ENCODE measurements at regions not wholly inside any gene's neighbourhood (a gene's known extent, or its start where the extent isn't known, plus 50 kb on each side); places are given as distances from the start of the nearest gene placed in this dataset.

- Histone ChIP-seq H3K4me3 (ENCODE audit: low read length) (no peak overlapping the region), H3K36me3 (ENCODE audit: control insufficient read depth, insufficient read depth, low read length) (no peaks in the 10 kb centered on the region), H3K4me1 (ENCODE audit: control insufficient read depth, insufficient read depth, low read length) (no peaks in the 10 kb centered on the region), H3K27ac (ENCODE audit: low read depth, low read length) (no peak overlapping the region), H3K9ac (ENCODE audit: low read length) (no peak overlapping the region), H3K27me3 (ENCODE audit: control insufficient read depth, insufficient read depth, low read length) (no peaks in the 10 kb centered on the region)
Measured at GRCh38 chr2:149720615-149721014, 133.0 kb upstream of the MMADHC start.

GRCh38 chr2:149719695-149720094 is 132.1 kb upstream of the MMADHC start:
- no peak overlapping the region for H3K9ac ChIP-seq (ENCODE audit: low read length)
- no peaks in the 10 kb centered on the region for H3K27me3 ChIP-seq (ENCODE audit: control insufficient read depth, insufficient read depth, low read length)
- no peak overlapping the region for H3K4me3 ChIP-seq (ENCODE audit: low read length)
- H3K4me1 ChIP-seq (ENCODE audit: control insufficient read depth, insufficient read depth, low read length): no peaks in the 10 kb centered on the region
- H3K36me3 ChIP-seq (ENCODE audit: control insufficient read depth, insufficient read depth, low read length): no peaks in the 10 kb centered on the region
- H3K27ac ChIP-seq (ENCODE audit: low read depth, low read length): no peak overlapping the region

- Histone ChIP-seq H3K4me1 (ENCODE audit: control insufficient read depth, insufficient read depth, low read length) (no peaks in the 10 kb centered on the region), H3K27ac (ENCODE audit: low read depth, low read length) (no peak overlapping the region), H3K27me3 (ENCODE audit: control insufficient read depth, insufficient read depth, low read length) (no peaks in the 10 kb centered on the region), H3K36me3 (ENCODE audit: control insufficient read depth, insufficient read depth, low read length) (no peaks in the 10 kb centered on the region), H3K4me3 (ENCODE audit: low read length) (no peak overlapping the region), H3K9ac (ENCODE audit: low read length) (no peak overlapping the region)
Measured at GRCh38 chr2:149716687-149717086, 129.1 kb upstream of the MMADHC start.

GRCh38 chr2:149715894-149716293 is 128.3 kb upstream of the MMADHC start:
- H3K9ac ChIP-seq (ENCODE audit: low read length): no peak overlapping the region
- no peak overlapping the region for H3K27ac ChIP-seq (ENCODE audit: low read depth, low read length)
- H3K4me3 ChIP-seq (ENCODE audit: low read length): no peak overlapping the region
- H3K27me3 ChIP-seq (ENCODE audit: control insufficient read depth, insufficient read depth, low read length): no peaks in the 10 kb centered on the region
- H3K4me1 ChIP-seq (ENCODE audit: control insufficient read depth, insufficient read depth, low read length): no peaks in the 10 kb centered on the region
- no peaks in the 10 kb centered on the region for H3K36me3 ChIP-seq (ENCODE audit: control insufficient read depth, insufficient read depth, low read length)

GRCh38 chr2:149715005-149715592 is 127.5 kb upstream of the MMADHC start:
- Histone ChIP-seq H3K27ac (ENCODE audit: low read depth, low read length) (no peak overlapping the region), H3K4me1 (ENCODE audit: control insufficient read depth, insufficient read depth, low read length) (no peaks in the 10 kb centered on the region), H3K4me3 (ENCODE audit: low read length) (no peak overlapping the region), H3K27me3 (ENCODE audit: control insufficient read depth, insufficient read depth, low read length) (no peaks in the 10 kb centered on the region), H3K9ac (ENCODE audit: low read length) (no peak overlapping the region), H3K36me3 (ENCODE audit: control insufficient read depth, insufficient read depth, low read length) (no peaks in the 10 kb centered on the region)

- H3K4me1 ChIP-seq (ENCODE audit: control insufficient read depth, insufficient read depth, low read length): no peaks in the 10 kb centered on the region
- no peak overlapping the region for H3K4me3 ChIP-seq (ENCODE audit: low read length)
- H3K9ac ChIP-seq (ENCODE audit: low read length): no peak overlapping the region
- H3K36me3 ChIP-seq (ENCODE audit: control insufficient read depth, insufficient read depth, low read length): no peaks in the 10 kb centered on the region
- no peaks in the 10 kb centered on the region for H3K27me3 ChIP-seq (ENCODE audit: control insufficient read depth, insufficient read depth, low read length)
- no peak overlapping the region for H3K27ac ChIP-seq (ENCODE audit: low read depth, low read length)
Measured at GRCh38 chr2:149709496-149710263, 122.1 kb upstream of the MMADHC start.

- H3K36me3 ChIP-seq (ENCODE audit: control insufficient read depth, insufficient read depth, low read length): no peaks in the 10 kb centered on the region
- H3K4me3 ChIP-seq (ENCODE audit: low read length): no peak overlapping the region
- H3K27me3 ChIP-seq (ENCODE audit: control insufficient read depth, insufficient read depth, low read length): no peaks in the 10 kb centered on the region
- no peak overlapping the region for H3K27ac ChIP-seq (ENCODE audit: low read depth, low read length)
- no peaks in the 10 kb centered on the region for H3K4me1 ChIP-seq (ENCODE audit: control insufficient read depth, insufficient read depth, low read length)
- no peak overlapping the region for H3K9ac ChIP-seq (ENCODE audit: low read length)
Measured at GRCh38 chr2:149703281-149703680, 115.7 kb upstream of the MMADHC start.

- H3K4me3 ChIP-seq (ENCODE audit: low read length): no peak overlapping the region
- no peaks in the 10 kb centered on the region for H3K27me3 ChIP-seq (ENCODE audit: control insufficient read depth, insufficient read depth, low read length)
- no peak overlapping the region for H3K9ac ChIP-seq (ENCODE audit: low read length)
- H3K4me1 ChIP-seq (ENCODE audit: control insufficient read depth, insufficient read depth, low read length): no peaks in the 10 kb centered on the region
- no peak overlapping the region for H3K27ac ChIP-seq (ENCODE audit: low read depth, low read length)
- no peaks in the 10 kb centered on the region for H3K36me3 ChIP-seq (ENCODE audit: control insufficient read depth, insufficient read depth, low read length)
Measured at GRCh38 chr2:149702571-149702970, 115.0 kb upstream of the MMADHC start.

- Histone ChIP-seq H3K36me3 (ENCODE audit: control insufficient read depth, insufficient read depth, low read length) (no peaks in the 10 kb centered on the region), H3K9ac (ENCODE audit: low read length) (no peak overlapping the region), H3K4me3 (ENCODE audit: low read length) (no peak overlapping the region), H3K27ac (ENCODE audit: low read depth, low read length) (no peak overlapping the region), H3K4me1 (ENCODE audit: control insufficient read depth, insufficient read depth, low read length) (no peaks in the 10 kb centered on the region), H3K27me3 (ENCODE audit: control insufficient read depth, insufficient read depth, low read length) (no peaks in the 10 kb centered on the region)
Measured at GRCh38 chr2:149701241-149701640, 113.7 kb upstream of the MMADHC start.

GRCh38 chr2:149692961-149693396 is 105.4 kb upstream of the MMADHC start:
- Histone ChIP-seq H3K36me3 (ENCODE audit: control insufficient read depth, insufficient read depth, low read length) (no peaks in the 10 kb centered on the region), H3K27ac (ENCODE audit: low read depth, low read length) (no peak overlapping the region), H3K9ac (ENCODE audit: low read length) (no peak overlapping the region), H3K4me3 (ENCODE audit: low read length) (no peak overlapping the region), H3K4me1 (ENCODE audit: control insufficient read depth, insufficient read depth, low read length) (no peaks in the 10 kb centered on the region), H3K27me3 (ENCODE audit: control insufficient read depth, insufficient read depth, low read length) (no peaks in the 10 kb centered on the region)

GRCh38 chr2:149690825-149691224 is 103.2 kb upstream of the MMADHC start:
- H3K9ac ChIP-seq (ENCODE audit: low read length): no peak overlapping the region
- H3K4me1 ChIP-seq (ENCODE audit: control insufficient read depth, insufficient read depth, low read length): no peaks in the 10 kb centered on the region
- no peak overlapping the region for H3K27ac ChIP-seq (ENCODE audit: low read depth, low read length)
- H3K36me3 ChIP-seq (ENCODE audit: control insufficient read depth, insufficient read depth, low read length): no peaks in the 10 kb centered on the region
- no peak overlapping the region for H3K4me3 ChIP-seq (ENCODE audit: low read length)
- H3K27me3 ChIP-seq (ENCODE audit: control insufficient read depth, insufficient read depth, low read length): no peaks in the 10 kb centered on the region

- no peak overlapping the region for H3K27ac ChIP-seq (ENCODE audit: low read depth, low read length)
- H3K9ac ChIP-seq (ENCODE audit: low read length): no peak overlapping the region
- no peaks in the 10 kb centered on the region for H3K36me3 ChIP-seq (ENCODE audit: control insufficient read depth, insufficient read depth, low read length)
- H3K4me3 ChIP-seq (ENCODE audit: low read length): no peak overlapping the region
- no peaks in the 10 kb centered on the region for H3K4me1 ChIP-seq (ENCODE audit: control insufficient read depth, insufficient read depth, low read length)
- no peaks in the 10 kb centered on the region for H3K27me3 ChIP-seq (ENCODE audit: control insufficient read depth, insufficient read depth, low read length)
Measured at GRCh38 chr2:149687052-149687427, 99.5 kb upstream of the MMADHC start.

All from rectal smooth muscle tissue (tissue), 1 donor.